Bronchial epithelial cell (primary cell): ENCODE measurements at regions not wholly inside any gene's neighbourhood (a gene's known extent, or its start where the extent isn't known, plus 50 kb on each side); places are given as distances from the start of the nearest gene placed in this dataset.

ENCODE experiments used
- DNase-seq: peaks from one replicate; pipeline ENCODE4 v3.0.0-alpha.2; 2010; ENCODE audit warnings: low read depth
- FAIRE-seq: peaks from 2 replicates; lab custom pipeline; 2011; peaks lifted over from hg19 to GRCh38; lab: Jason Lieb, UNC
- H3K27me3 ChIP-seq: 2 replicates; pipeline ENCODE4 v1.5.1; 2011; ENCODE audit warnings: low read length; ENCODE audit not compliant: control insufficient read depth, insufficient read depth
- H3K36me3 ChIP-seq: 2 replicates; pipeline ENCODE4 v1.5.1; 2011; ENCODE audit warnings: low read length; ENCODE audit not compliant: control insufficient read depth, insufficient read depth
- H3K4me3 ChIP-seq: 2 replicates; pipeline ENCODE4 v1.5.1; 2011; ENCODE audit warnings: mild to moderate bottlenecking, low read depth, low read length, control low read depth
- TF ChIP-seq, protein P1 (sequence below): IDR thresholded peaks from 2 replicates; pipeline ENCODE4 v1.5.1; 2011; ENCODE audit warnings: mild to moderate bottlenecking, moderate library complexity, low read length, control low read depth, inconsistent platforms; ENCODE audit not compliant: insufficient read depth, severe bottlenecking

DNA sequence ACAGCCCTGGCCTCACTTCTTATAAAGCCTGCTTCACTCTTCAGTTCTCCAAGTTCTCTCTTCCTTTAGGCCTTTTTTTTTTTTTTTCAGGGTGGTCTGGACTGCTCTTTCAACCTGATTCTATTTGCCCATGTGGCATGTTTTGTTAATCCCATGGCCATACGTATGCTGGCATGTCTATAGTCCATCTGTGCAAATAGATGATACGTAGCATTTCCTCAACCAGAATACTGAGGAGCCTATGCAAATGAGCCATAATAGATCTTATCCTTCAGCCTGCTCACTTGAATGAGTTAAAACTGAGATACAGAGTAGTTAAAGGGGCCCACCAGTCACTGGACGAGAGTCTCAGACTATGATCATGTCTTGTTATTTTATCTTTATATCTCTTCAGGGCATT is 265.2 kb upstream of the CXCR4 start:
- Histone ChIP-seq H3K27me3 (no peaks in the 10 kb centered on the region), H3K4me3 (no peak overlapping the region), H3K36me3 (no peaks in the 10 kb centered on the region)
- FAIRE-seq (no peak), DNase-seq (no peak)
- TF ChIP-seq, protein P1, sequence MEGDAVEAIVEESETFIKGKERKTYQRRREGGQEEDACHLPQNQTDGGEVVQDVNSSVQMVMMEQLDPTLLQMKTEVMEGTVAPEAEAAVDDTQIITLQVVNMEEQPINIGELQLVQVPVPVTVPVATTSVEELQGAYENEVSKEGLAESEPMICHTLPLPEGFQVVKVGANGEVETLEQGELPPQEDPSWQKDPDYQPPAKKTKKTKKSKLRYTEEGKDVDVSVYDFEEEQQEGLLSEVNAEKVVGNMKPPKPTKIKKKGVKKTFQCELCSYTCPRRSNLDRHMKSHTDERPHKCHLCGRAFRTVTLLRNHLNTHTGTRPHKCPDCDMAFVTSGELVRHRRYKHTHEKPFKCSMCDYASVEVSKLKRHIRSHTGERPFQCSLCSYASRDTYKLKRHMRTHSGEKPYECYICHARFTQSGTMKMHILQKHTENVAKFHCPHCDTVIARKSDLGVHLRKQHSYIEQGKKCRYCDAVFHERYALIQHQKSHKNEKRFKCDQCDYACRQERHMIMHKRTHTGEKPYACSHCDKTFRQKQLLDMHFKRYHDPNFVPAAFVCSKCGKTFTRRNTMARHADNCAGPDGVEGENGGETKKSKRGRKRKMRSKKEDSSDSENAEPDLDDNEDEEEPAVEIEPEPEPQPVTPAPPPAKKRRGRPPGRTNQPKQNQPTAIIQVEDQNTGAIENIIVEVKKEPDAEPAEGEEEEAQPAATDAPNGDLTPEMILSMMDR, result no peak

DNA sequence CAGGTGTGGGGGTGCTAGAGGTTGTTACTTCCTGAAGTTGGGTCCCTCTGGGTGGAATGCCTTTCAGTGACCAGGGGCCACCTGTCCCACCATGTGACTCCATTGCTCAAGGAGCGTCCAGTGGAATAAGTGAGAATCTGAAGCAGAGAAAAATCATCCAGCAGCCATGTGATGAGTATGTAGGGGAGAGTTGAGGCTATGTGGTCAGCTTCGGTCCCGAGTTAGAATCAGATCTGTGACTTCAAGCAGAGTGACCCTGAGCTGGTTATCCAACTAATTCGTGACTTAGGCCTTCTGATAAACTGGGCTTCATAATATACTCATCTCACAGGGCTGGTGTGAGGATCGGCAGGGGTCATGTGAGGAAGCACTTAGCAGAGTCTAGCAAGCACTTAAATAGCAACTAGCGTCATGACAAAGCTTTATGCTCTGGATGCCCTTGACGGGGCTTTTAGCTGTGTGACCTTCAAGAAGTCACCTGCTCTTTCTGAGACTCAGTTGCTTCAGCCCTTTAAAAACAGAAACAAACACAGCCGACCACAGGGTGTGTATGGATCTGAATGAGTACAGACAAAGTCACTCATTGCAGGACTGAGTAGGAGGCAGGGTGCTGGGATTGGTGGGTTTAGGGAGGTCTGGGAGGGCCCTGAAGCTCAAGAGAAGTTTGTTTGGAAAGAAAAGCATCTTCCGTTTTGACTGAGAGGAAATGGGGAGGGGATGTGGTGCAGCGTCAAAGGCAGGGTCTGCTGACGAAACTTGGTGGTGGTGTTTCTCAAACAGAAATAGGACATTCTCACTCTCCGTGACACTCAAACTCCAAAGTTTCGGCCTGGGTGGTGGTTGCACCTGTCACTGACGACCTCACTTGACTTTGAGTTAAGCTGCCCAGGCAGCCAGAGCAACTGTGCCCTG is 264.0 kb upstream of the CXCR4 start:
- TF ChIP-seq, protein P1, result no peak
- DNase-seq (no peak), FAIRE-seq (no peak)
- Histone ChIP-seq H3K4me3 (no peak overlapping the region), H3K36me3 (no peaks in the 10 kb centered on the region), H3K27me3 (no peaks in the 10 kb centered on the region)

- H3K4me3 ChIP-seq, result no peak overlapping the region
- no peaks in the 10 kb centered on the region for H3K36me3 ChIP-seq
- no peaks in the 10 kb centered on the region for H3K27me3 ChIP-seq
- DNase-seq (no peak), FAIRE-seq (no peak)
- TF ChIP-seq, protein P1, result no peak
These were observed 263.3 kb upstream of the CXCR4 start for GRCh38 chr2:136381245-136381644.

- TF ChIP-seq, protein P1, result peak; percentile 78
- H3K27me3 ChIP-seq, result no peaks in the 10 kb centered on the region
- no peak overlapping the region for H3K4me3 ChIP-seq
- H3K36me3 ChIP-seq, result no peaks in the 10 kb centered on the region
- FAIRE-seq, result no peak
- DNase-seq, result peak; percentile 53
These were observed 261.0 kb upstream of the CXCR4 start for GRCh38 chr2:136378712-136379595.

DNA sequence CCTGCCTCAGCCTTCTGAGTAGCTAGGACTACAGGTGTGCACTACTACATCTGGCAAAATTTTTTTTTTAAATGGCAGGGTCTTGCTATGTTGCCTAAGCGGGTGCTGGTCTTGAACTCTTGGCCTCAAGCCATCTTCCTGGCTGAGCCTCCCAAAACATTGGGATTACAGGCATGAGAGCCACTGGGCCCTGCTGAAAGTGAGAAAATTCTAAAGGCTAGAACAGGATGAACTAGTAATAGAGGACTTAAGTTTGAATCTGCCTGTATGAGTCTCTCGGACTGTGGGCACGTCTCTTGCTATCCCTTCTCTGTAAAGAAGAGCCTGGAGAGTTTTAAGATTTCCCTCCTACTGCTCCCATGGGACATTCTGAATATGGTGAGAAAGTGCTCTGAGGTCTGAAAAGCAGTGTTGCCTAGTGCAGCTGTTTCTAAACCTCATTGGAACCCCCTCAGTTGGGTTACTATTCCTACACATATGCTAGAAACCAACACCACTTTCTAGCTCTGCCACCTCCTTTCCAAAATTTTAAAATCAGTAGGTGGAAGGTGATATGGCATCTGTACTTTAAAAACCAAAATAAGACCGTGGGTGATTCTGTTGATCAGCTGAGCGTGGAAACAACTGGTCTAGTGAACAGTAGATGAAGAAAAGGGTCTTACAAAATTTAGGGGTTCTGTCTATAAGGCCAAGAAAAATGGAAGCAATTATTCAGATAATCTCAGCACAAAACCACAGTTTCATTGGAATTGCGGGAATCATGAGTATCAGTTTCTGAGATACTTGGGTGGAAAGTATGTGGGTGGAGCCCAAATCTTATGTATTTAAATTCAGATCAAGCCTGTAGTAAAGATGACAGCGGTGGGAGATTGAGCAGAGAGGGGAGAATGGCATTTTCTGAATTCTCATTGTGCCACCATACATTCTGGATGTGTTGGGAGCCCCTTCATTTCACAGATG is 259.8 kb upstream of the CXCR4 start:
- TF ChIP-seq, protein P1, result no peak
- no peak overlapping the region for H3K4me3 ChIP-seq
- DNase-seq (no peak), FAIRE-seq (no peak)
- no peaks in the 10 kb centered on the region for H3K27me3 ChIP-seq
- H3K36me3 ChIP-seq, result no peaks in the 10 kb centered on the region
